SU-DHL-6 (cell line): ENCODE measurements at regions not wholly inside any gene's neighbourhood (a gene's known extent, or its start where the extent isn't known, plus 50 kb on each side); places are given as distances from the start of the nearest gene placed in this dataset.

Source experiments
- H2AFZ ChIP-seq: fragments of 200-600 bp; sonication (generic); 2 replicates; pipeline ENCODE4 v1.6.1; 2014; ENCODE audit warnings: low read depth, mild to moderate bottlenecking, moderate library complexity, mixed read lengths, antibody characterized with exemption, low read length; ENCODE audit not compliant: severe bottlenecking
- H3F3A ChIP-seq: fragments of 200-600 bp; shearing (Covaris generic); 2 replicates; pipeline ENCODE4 v1.6.0; 2016; ENCODE audit warnings: antibody characterized with exemption, mild to moderate bottlenecking; ENCODE audit not compliant: insufficient read depth
- H3K27ac ChIP-seq: fragments of 200-600 bp; sonication (generic); 2 replicates; pipeline ENCODE4 v1.5.1; 2016; ENCODE audit warnings: low read depth, mild to moderate bottlenecking, low read length, moderate library complexity, mixed read lengths
- H3K27me3 ChIP-seq: fragments of 200-600 bp; sonication (generic), shearing (Covaris generic); 2 replicates; pipeline ENCODE4 v1.6.0; 2014; ENCODE audit warnings: mild to moderate bottlenecking, low read length
- H3K36me3 ChIP-seq: fragments of 200-600 bp; sonication (generic); 2 replicates; pipeline ENCODE4 v1.6.1; 2014; ENCODE audit warnings: mild to moderate bottlenecking, low read length, mixed read lengths
- H3K4me2 ChIP-seq: fragments of 300-600, 200-600 bp; shearing (Covaris generic), sonication (generic); 2 replicates; pipeline ENCODE4 v1.6.0; 2014; ENCODE audit warnings: low read length, low read depth, mild to moderate bottlenecking; ENCODE audit not compliant: poor library complexity, severe bottlenecking
- H3K4me3 ChIP-seq: fragments of 200-600 bp; sonication (generic); 2 replicates; pipeline ENCODE4 v1.5.1; 2014; ENCODE audit warnings: antibody characterized with exemption, low read length, mild to moderate bottlenecking, mixed read lengths; ENCODE audit not compliant: insufficient read depth, poor library complexity, severe bottlenecking
- H3K79me2 ChIP-seq: fragments of 200-600 bp; sonication (generic); 2 replicates; pipeline ENCODE4 v1.6.1; 2014; ENCODE audit warnings: mild to moderate bottlenecking, low read length, moderate library complexity; ENCODE audit not compliant: insufficient read depth
- H3K9ac ChIP-seq: fragments of 200-600 bp; sonication (generic); 2 replicates; pipeline ENCODE4 v1.7.0; 2014; ENCODE audit warnings: mild to moderate bottlenecking, low read length
- H3K9me2 ChIP-seq: fragments of 200-600 bp; sonication (generic); replicated peaks from 2 replicates; pipeline ENCODE4 v1.6.1; 2014; ENCODE audit warnings: low read length; ENCODE audit not compliant: insufficient read depth
- H3K9me3 ChIP-seq: fragments of 200-600 bp; sonication (generic); 2 replicates; pipeline ENCODE4 v1.6.1; 2014; ENCODE audit warnings: low read length, mixed read lengths; ENCODE audit not compliant: insufficient read depth
- H4K20me1 ChIP-seq: fragments of 200-600 bp; sonication (generic); 2 replicates; pipeline ENCODE4 v1.6.1; 2014; ENCODE audit warnings: low read depth, mild to moderate bottlenecking, antibody characterized with exemption, low read length, moderate library complexity, mixed read lengths
- EZH2phosphoT487 ChIP-seq: fragments of 200-600 bp; sonication (generic), shearing (Covaris generic); conservative IDR thresholded peaks from 2 replicates; pipeline ENCODE4 v1.6.1; 2018; ENCODE audit warnings: mild to moderate bottlenecking, antibody characterized with exemption, low read length, moderate library complexity, mixed read lengths
- TF ChIP-seq, protein P1 (sequence below): fragments of 200-600 bp; sonication (generic); IDR thresholded peaks from one replicate; pipeline ENCODE4 v1.5.1; 2017; ENCODE audit warnings: antibody characterized with exemption, mild to moderate bottlenecking, low read length, moderate library complexity; ENCODE audit not compliant: insufficient read depth, poor library complexity, severe bottlenecking

DNA sequence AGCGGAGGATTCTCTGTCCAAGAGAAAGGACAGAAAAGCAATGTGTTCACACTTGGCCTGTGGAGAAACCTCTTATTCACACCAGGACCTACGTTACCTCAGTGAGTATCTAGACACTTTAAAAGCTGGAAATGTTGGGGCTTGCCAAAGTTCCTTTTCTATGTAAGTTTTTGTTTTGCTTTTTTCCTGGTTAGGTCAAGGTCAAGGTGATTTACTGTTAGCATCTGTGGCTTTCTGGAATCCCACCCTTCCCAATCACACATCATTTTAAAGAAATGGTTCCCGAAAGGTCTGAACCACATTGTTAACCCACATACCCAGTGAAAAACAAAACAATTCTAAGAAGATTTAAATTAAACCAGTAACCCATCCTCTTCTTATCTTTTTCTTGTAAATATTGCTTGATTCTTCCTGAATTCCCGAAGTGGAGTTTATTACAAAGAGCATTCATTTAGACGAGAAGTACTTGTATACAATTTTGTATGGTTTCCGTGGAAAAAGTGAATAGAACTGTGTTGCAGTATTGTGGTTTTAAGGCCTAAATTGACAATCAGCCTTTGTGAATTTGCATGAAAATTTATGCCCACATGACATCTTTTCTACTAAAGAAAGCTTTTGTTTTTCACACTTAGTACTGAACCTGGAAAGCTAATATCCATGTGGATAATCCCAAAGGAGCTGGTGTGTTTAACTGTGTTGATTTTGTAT, 827.0 kb upstream of the IGFBP3 start:
- Histone ChIP-seq H3K27me3 (no peaks in the 10 kb centered on the region), H3K36me3 (no peaks in the 10 kb centered on the region), H3K9ac (no peak overlapping the region), H3K27ac (no peak overlapping the region), H2AFZ (no peak overlapping the region), H3K9me2 (no peaks in the 10 kb centered on the region), H4K20me1 (no peaks in the 10 kb centered on the region), H3K79me2 (no peaks in the 10 kb centered on the region), H3K9me3 (no peaks in the 10 kb centered on the region), H3F3A (no peaks in the 10 kb centered on the region), H3K4me2 (no peak overlapping the region), H3K4me3 (no peak overlapping the region)
- TF ChIP-seq, protein P1, sequence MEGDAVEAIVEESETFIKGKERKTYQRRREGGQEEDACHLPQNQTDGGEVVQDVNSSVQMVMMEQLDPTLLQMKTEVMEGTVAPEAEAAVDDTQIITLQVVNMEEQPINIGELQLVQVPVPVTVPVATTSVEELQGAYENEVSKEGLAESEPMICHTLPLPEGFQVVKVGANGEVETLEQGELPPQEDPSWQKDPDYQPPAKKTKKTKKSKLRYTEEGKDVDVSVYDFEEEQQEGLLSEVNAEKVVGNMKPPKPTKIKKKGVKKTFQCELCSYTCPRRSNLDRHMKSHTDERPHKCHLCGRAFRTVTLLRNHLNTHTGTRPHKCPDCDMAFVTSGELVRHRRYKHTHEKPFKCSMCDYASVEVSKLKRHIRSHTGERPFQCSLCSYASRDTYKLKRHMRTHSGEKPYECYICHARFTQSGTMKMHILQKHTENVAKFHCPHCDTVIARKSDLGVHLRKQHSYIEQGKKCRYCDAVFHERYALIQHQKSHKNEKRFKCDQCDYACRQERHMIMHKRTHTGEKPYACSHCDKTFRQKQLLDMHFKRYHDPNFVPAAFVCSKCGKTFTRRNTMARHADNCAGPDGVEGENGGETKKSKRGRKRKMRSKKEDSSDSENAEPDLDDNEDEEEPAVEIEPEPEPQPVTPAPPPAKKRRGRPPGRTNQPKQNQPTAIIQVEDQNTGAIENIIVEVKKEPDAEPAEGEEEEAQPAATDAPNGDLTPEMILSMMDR = no peak
- TF ChIP-seq EZH2phosphoT487 = no peak

DNA sequence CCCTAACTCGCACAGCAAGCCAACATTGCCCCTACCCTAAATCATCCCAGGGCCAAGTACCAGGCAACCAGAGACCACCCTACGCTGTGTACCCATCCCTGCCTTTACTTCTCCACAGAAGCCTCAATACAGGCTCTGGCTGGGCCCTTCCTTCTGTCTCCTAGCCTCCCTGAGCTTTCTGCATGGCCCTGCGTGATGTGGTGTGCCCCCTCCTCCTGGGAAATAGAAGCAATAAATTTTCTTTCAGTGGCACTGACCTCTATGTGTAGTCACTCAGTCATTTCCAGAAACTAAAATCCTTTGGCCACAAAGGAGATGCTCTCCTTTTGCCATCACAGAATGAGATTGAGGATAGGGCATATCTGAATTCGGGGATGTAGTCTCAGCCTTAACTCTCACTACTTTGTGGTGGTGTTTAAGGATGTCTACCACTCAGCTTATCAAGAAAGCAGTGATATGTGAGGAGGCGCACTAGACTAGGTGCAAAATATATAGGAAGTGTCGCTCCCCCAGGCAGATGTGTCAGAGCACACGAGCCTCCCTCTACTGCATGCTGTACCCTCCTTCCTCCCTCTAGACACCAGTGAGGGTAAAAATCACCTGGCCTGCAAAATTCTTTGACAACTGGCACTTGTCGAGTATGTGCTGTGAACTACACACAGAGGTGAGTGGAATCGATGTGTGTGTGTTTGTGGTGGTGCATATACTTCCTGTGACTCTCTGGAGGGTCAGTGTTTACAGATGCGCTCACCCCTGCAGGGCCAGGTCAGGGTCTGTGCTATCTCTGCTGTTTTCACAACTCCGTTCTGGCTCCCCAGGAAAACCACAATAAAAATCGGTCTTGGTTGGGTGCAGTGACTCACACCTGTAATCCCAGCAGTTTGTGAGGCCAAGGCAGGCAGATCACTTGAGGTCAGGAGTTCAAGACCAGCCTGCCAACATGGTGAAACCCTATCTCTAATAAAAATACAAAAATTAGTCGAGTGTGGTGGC, 825.9 kb upstream of the IGFBP3 start:
- no peak overlapping the region for H2AFZ ChIP-seq
- no peak overlapping the region for H3K4me2 ChIP-seq
- H3K9ac ChIP-seq = no peak overlapping the region
- H3K4me3 ChIP-seq = no peak overlapping the region
- no peaks in the 10 kb centered on the region for H4K20me1 ChIP-seq
- H3F3A ChIP-seq = no peaks in the 10 kb centered on the region
- no peaks in the 10 kb centered on the region for H3K9me2 ChIP-seq
- H3K9me3 ChIP-seq = no peaks in the 10 kb centered on the region
- no peaks in the 10 kb centered on the region for H3K36me3 ChIP-seq
- no peak for TF ChIP-seq EZH2phosphoT487
- TF ChIP-seq, protein P1 = no peak
- H3K27me3 ChIP-seq = no peaks in the 10 kb centered on the region
- H3K79me2 ChIP-seq = no peaks in the 10 kb centered on the region
- no peak overlapping the region for H3K27ac ChIP-seq

DNA sequence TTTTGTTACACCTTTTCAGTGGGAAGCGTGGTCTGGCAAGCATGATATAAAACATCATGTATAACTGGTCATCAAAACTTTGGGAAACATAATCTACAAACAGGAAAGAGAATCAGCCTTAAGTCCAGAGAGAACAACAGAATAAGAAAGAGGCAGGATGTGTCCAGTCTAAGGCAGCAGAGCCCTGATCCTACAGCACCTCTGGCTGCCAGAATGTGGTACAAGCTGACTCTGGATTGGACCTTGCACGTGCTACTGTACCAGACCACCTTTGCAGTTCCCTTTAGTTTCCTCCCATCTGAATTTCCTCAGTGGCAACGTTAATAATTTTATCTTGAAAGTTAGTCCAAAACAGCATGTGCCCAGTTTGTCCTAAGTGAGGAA, 824.6 kb upstream of the IGFBP3 start:
- no peak overlapping the region for H3K4me3 ChIP-seq
- TF ChIP-seq, protein P1 = no peak
- no peak for TF ChIP-seq EZH2phosphoT487
- H3K27me3 ChIP-seq = no peaks in the 10 kb centered on the region
- no peak overlapping the region for H3K27ac ChIP-seq
- no peak overlapping the region for H2AFZ ChIP-seq
- no peaks in the 10 kb centered on the region for H3F3A ChIP-seq
- no peaks in the 10 kb centered on the region for H3K79me2 ChIP-seq
- H3K36me3 ChIP-seq = no peaks in the 10 kb centered on the region
- no peaks in the 10 kb centered on the region for H3K9me2 ChIP-seq
- no peak overlapping the region for H3K4me2 ChIP-seq
- H4K20me1 ChIP-seq = no peaks in the 10 kb centered on the region
- no peaks in the 10 kb centered on the region for H3K9me3 ChIP-seq
- no peak overlapping the region for H3K9ac ChIP-seq
